SU-DHL-6 (cell line): ENCODE measurements at regions not wholly inside any gene's neighbourhood (a gene's known extent, or its start where the extent isn't known, plus 50 kb on each side); places are given as distances from the start of the nearest gene placed in this dataset.

Source experiments
- CTCF ChIP-seq: fragments of 200-600 bp; sonication (generic); IDR thresholded peaks from one replicate; pipeline ENCODE4 v1.5.1; 2017; ENCODE audit warnings: antibody characterized with exemption, mild to moderate bottlenecking, low read length, moderate library complexity; ENCODE audit not compliant: insufficient read depth, poor library complexity, severe bottlenecking
- EZH2phosphoT487 ChIP-seq: fragments of 200-600 bp; sonication (generic), shearing (Covaris generic); conservative IDR thresholded peaks from 2 replicates; pipeline ENCODE4 v1.6.1; 2018; ENCODE audit warnings: mild to moderate bottlenecking, antibody characterized with exemption, low read length, moderate library complexity, mixed read lengths

- TF ChIP-seq CTCF = no peak
- TF ChIP-seq EZH2phosphoT487 = no peak
Measured at GRCh38 chr4:11545651-11546050, 117.0 kb upstream of the HS3ST1 start.
